HG02840 (cell line): ENCODE measurements at regions not wholly inside any gene's neighbourhood (a gene's known extent, or its start where the extent isn't known, plus 50 kb on each side); places are given as distances from the start of the nearest gene placed in this dataset.
"Not testable (repeated sequence)": the region's sequence is repeated elsewhere in the genome, so short reads cannot be mapped to it uniquely, and the experiment has no call there.

ENCODE experiments used
- ATAC-seq: cut with Tn5 transposase; IDR thresholded peaks from one replicate; pipeline ENCODE4 v1.9.1; 2021; ENCODE audit warnings: mild to moderate bottlenecking, moderate library complexity, moderate number of reproducible peaks; ENCODE audit not compliant: unreplicated experiment, low FRiP score

- no peak for ATAC-seq
Measured at GRCh38 chr7:35908331-35909216, 107.7 kb downstream of the SEPTIN7 start.

DNA sequence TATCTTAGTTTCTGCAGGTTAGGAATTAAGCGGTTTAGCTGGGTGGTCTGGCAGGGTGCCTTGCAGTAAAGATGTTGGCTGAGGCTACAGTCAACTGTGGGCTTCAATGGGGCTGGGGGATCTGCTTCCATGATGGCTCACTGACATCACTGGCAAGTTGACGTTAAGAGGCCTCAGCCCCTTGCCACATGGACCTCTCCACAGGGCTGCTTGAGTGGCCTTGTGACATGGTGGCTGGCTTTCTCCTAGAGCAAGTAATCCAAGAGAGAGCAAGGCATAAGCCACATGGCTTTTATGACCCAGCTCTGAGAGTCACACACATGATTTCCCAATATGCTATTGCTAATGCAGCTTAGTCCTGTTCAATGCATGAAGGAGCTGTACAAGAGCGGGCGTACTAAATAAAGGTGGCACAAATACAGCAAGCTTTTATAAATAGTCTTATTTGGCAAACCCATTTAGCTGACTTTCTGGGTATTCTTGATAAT is 109.1 kb downstream of the SEPTIN7 start:
- no peak for ATAC-seq

- not testable (repeated sequence) for ATAC-seq
Measured at GRCh38 chr7:35910621-35911020, 109.8 kb downstream of the SEPTIN7 start.

DNA sequence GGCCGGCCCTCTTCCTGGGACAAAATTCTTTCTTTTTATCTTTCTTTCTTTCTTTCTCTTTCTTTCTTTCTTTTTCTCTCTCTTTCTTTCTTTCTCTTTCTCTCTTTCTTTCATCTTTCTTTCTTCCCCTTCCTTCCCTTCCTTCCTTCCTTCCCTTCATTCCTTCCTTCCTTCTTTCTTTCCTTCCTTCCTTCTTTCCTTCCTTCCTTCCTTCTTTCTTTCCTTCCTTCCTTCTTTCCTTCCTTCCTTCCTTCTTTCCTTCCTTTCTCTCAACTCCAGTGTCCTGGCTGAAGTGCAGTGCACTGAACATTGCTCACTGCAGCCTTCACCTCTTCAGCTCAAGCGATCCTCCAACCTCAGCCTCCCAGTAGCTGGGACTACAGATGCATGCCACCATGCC is 112.5 kb downstream of the SEPTIN7 start:
- not testable (repeated sequence) for ATAC-seq

- ATAC-seq: not testable (repeated sequence)
Measured at GRCh38 chr7:35914214-35914613, 113.4 kb downstream of the SEPTIN7 start.

GRCh38 chr7:35915247-35915955 is 114.5 kb downstream of the SEPTIN7 start:
- not testable (repeated sequence) for ATAC-seq

- ATAC-seq: not testable (repeated sequence)
Measured at GRCh38 chr7:35918217-35918616, 117.4 kb downstream of the SEPTIN7 start.

- not testable (repeated sequence) for ATAC-seq
Measured at GRCh38 chr7:35919607-35920006, 118.8 kb downstream of the SEPTIN7 start.

DNA sequence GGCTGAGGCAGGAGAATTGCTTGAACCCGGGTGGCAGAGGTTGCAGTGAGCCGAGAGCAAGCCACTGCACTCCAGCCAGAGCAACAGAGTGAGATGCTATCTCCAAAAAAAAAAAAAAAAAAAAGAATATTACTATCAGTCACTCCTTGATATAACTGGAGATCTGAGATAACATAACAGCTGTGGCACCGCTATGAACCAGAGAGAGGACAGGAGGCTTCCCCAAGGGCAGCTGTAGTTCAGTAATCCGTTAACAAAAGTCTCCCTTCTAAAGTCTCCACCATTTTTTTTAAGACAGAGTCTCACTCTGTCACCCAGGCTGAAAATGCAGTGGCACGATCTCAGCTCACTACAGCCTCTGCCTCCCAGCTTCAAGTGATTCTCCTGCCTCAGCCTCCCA is 120.5 kb downstream of the SEPTIN7 start:
- not testable (repeated sequence) for ATAC-seq

DNA sequence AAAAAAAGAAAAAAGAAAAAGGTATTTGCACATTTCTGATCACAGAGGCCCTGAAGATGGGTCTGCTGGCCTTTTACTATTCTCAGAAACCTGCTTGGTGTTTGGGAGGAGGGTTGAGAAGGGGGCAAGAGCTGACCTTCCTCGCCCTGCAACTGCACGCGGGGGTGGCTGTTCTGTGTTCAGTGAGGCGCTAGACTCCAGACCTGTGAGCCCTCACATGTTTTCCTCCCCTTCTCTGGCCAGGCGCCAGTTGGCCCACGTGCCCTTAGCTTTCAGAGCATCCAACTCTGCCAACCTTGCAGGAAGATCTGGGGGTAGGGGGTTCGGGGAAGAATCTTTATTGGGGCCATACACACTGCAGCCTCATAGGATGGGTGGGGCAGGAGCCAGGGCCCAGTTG is 123.8 kb downstream of the SEPTIN7 start:
- ATAC-seq: not testable (repeated sequence)

- ATAC-seq: not testable (repeated sequence)
Measured at GRCh38 chr7:35926966-35927365, 126.1 kb downstream of the SEPTIN7 start.

GRCh38 chr7:35931134-35931533 is 130.3 kb downstream of the SEPTIN7 start:
- not testable (repeated sequence) for ATAC-seq

GRCh38 chr7:35931551-35931950 is 130.7 kb downstream of the SEPTIN7 start:
- not testable (repeated sequence) for ATAC-seq

DNA sequence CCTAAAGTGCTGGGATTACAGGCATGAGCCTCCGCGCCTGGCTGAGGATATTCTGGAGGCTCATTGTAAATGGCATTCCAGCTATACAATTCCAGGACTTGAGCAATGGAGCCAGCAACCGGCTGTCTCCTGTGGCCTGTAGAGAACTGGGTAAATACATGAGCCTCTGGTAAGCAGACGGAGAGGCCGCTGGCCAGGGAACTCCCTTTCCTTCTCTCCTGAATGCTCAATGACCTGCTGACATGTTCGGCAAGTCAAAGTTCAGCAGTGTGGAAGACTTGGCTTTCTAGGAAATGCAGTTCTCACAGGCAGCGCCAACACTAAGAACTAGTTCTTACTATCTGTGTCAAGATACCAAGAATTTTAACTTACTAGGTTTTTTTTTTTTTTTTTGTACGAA is 139.8 kb downstream of the SEPTIN7 start:
- not testable (repeated sequence) for ATAC-seq

DNA sequence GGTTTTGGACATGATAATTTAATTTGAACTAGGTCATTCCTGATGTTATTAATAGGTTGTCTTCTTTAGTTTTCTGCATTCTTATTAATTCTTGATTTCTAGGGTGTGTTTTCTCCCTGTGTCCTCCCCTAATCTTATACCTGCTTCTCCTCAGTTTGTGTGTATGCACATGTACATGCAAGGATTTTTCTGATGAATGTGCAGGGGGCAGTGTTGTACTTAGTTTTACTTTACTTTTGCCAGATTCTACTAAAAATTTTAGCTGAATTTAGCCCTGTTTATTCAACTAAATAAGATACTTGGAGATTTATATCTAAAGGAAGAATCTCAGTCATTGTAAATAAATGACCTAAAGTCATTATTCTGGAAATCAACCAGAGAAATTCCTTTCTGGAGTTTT is 144.8 kb downstream of the SEPTIN7 start:
- ATAC-seq: not testable (repeated sequence)

DNA sequence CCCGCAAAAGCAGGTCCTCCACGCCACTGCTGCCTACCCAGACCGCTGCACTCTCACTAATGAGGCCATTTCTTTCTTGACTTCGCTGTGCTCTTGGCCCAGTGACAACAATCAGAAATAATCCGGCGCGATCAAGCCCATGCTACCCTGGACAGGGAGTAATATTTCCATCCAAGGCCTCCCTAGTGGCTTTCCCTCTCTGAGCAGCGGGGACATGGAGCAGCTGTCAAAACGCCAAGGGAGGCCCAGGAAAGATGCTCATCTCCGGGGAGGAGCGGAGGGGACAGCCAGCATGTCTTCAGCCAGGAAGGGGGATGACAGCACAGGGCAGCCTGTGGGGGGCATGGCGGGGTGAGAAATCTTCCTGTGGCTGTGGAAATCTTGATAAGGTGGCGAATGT is 154.9 kb downstream of the SEPTIN7 start:
- ATAC-seq: not testable (repeated sequence)

DNA sequence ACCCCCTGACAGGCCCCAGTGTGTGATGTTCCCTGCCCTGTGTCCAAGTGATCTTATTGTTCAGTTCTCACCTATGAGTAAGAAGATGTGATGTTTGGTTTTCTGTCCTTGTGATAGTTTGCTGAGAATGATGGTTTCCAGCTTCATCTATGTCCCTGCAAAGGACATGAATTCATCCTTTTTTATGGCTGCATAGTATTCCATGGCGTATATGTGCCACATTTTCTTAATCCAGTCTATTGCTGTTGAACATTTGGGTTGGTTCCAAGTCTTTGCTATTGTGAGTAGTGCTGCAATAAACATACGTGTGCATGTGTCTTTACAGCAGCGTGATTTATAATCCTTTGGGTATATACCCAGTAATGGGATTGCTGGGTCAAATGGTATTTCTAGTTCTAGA is 156.1 kb downstream of the SEPTIN7 start:
- not testable (repeated sequence) for ATAC-seq

DNA sequence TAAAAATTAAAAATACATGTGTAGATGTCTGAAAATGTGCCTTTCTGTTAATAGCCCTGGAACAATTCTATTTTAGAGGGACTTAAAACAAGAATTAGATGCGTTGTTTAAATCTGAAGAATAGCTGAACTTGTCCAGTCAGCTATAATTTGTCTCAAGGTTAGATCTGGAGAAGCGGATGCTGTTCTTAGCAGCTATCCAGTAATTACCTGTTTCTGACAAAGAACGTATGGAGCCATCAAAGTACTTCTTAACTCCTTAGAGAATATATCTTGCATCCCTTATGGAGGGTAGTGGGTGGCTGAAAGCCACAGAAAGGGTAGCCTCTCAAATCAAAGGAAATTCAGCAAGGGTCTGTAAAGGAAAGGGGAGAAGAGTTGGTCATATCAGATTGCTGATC is 160.4 kb downstream of the SEPTIN7 start:
- not testable (repeated sequence) for ATAC-seq

GRCh38 chr7:35962607-35963006 is 161.8 kb downstream of the SEPTIN7 start:
- not testable (repeated sequence) for ATAC-seq

DNA sequence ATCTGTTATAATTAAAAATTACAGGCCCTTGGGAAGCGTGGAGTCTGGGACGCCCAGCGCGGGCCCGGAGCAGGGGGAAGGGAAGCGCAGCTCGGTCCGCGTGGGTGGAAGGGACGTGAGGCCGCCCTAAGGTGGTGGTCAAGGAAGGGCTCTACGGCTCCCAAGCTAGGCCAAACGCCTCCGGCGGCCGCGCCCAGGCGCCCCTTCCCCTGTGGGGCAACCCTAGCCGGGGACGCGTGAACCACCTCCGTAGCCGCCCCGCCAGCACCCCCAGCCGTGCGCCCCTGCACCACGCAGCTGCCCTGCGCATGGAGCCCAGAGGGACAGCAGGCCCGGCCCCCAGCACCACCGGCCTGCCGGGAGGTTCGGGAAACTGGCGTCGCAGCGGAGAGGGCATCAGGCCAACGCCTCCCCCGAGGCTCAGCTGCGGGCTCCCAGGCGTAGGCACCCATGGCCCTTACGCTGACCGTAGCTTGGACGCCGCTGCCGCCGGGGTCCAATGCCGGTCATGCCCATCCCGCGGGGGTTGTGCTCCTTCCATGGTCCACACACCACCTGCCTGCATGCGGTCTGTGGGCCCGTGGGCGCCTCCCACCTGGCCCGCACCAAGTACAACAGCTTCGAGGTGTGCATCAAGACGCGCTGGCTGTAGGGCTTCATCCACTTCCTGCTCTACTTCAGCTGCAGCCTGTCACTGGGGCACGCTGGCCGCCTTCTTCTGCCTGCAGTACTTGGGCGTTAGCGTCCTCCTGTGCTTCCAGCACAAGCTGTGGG is 166.7 kb downstream of the SEPTIN7 start:
- ATAC-seq: no peak
